ENCODE measurements at regions not wholly inside any gene's neighbourhood (a gene's known extent, or its start where the extent isn't known, plus 50 kb on each side); places are given as distances from the start of the nearest gene placed in this dataset.

DNA sequence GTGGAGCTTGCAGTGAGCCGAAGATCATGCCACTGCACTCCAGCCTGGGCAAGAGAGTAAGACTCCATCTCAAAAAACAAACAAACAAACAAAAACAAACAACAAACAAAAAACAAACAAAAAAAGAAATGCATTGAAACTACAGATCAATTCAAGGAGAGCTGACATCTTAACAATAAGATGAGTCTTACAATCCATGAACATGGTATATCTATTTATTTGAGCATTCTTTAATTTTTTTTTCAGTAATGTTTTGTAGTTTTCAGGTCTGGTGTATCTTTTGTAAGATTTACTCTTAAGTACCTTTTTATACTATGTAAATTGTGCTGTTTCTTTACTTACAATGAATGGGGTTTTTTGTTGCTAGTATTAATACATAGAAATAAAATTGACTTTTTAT lies 140.1 kb upstream of the DAPK1 start:
- TF ChIP-seq EZH2 (IDR thresholded peaks at IDR 0.05; ENCODE audit: insufficient read depth, poor library complexity, severe bottlenecking) = no peak
- no peak for TF ChIP-seq EZH2phosphoT487 (IDR thresholded peaks at IDR 0.05; ENCODE audit: insufficient read depth, low read depth)
